ENCODE measurements at regions not wholly inside any gene's neighbourhood (a gene's known extent, or its start where the extent isn't known, plus 50 kb on each side); places are given as distances from the start of the nearest gene placed in this dataset.

DNA sequence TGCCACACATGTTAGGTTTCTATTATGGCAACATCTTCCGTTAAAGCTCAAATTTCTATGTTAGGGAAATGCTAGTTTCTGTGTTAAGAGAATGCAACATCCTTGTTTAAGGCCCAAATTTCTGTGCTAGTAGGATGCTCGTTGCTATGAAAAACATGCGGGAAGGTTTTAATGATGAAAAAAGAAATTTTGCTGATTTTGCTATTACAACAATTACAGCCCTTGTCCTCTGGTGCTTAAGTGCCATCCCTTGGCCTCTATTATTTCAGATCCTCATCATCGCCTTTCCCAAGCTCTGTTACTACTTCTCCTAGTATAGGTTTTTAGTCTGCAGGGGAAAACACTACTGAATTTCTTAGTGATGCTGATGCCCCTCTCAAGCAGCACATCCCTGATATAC lies 412.6 kb upstream of the NDST3 start:
- no peak for DNase-seq
- no peaks in the 10 kb centered on the region for H3K36me3 ChIP-seq
- no peaks in the 10 kb centered on the region for H3K27me3 ChIP-seq
- no peak overlapping the region for H3K4me3 ChIP-seq
- H3K4me1 ChIP-seq = no peaks in the 10 kb centered on the region
- intact Hi-C loops (cut with DNase I; ENCODE audit: low total_unique reads) = no loop called here
- peaks cover 0 to 5% of the 10 kb centered on the region in 2 donors for H3K9me3 ChIP-seq
- TF ChIP-seq, protein P1, sequence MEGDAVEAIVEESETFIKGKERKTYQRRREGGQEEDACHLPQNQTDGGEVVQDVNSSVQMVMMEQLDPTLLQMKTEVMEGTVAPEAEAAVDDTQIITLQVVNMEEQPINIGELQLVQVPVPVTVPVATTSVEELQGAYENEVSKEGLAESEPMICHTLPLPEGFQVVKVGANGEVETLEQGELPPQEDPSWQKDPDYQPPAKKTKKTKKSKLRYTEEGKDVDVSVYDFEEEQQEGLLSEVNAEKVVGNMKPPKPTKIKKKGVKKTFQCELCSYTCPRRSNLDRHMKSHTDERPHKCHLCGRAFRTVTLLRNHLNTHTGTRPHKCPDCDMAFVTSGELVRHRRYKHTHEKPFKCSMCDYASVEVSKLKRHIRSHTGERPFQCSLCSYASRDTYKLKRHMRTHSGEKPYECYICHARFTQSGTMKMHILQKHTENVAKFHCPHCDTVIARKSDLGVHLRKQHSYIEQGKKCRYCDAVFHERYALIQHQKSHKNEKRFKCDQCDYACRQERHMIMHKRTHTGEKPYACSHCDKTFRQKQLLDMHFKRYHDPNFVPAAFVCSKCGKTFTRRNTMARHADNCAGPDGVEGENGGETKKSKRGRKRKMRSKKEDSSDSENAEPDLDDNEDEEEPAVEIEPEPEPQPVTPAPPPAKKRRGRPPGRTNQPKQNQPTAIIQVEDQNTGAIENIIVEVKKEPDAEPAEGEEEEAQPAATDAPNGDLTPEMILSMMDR (IDR thresholded peaks at IDR 0.05) = no peak
- no peak for TF ChIP-seq POLR2A (IDR thresholded peaks at IDR 0.05)
- no peak overlapping the region for H3K27ac ChIP-seq

DNA sequence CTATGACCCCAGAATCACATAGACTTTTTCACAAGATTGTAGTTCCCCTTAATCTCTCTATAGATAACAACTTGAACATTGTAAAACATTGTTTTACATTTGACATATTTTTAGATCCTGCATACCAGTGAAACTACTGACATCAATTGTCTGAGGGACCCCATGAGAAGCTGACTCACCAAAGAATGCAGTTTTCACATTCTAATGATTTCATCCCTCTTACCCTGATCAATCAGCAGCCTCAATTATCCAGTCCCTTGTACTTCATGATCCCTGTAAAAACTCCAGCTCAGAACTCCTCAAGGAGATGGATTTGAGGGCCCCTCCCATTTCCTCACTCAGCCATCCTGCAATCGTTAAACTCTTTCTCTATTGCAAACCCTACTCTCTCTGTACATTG lies 411.0 kb upstream of the NDST3 start:
- intact Hi-C loops (cut with DNase I; ENCODE audit: low total_unique reads) = no loop called here
- DNase-seq = no peak
- no peaks in the 10 kb centered on the region for H3K9me3 ChIP-seq
- TF ChIP-seq, protein P1 (IDR thresholded peaks at IDR 0.05) = no peak
- no peak for TF ChIP-seq POLR2A (IDR thresholded peaks at IDR 0.05)
- H3K27ac ChIP-seq = no peak overlapping the region
- H3K27me3 ChIP-seq = no peaks in the 10 kb centered on the region
- no peaks in the 10 kb centered on the region for H3K36me3 ChIP-seq
- H3K4me3 ChIP-seq = no peak overlapping the region
- H3K4me1 ChIP-seq = no peaks in the 10 kb centered on the region

DNA sequence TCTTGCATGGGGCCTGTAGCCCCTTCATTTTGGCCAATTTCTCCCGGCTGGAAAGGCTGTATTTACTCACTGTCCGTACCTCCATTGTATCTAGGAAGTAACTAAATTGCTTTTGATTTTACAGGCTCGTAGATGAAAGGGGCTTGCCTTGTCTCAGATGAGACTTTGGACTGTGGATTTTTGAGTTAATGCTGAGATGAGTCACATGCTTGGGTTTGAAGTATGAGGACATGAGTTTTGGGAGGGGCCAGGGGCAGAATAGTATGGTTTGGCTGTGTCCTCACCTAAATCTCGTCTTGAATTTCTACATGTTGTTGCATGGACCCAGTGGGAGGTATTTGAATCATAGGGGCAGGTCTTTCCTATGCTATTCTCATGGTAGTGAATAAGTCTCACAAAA lies 407.6 kb upstream of the NDST3 start:
- no peak for TF ChIP-seq POLR2A (IDR thresholded peaks at IDR 0.05)
- TF ChIP-seq, protein P1 (IDR thresholded peaks at IDR 0.05) = no peak
- H3K36me3 ChIP-seq = no peaks in the 10 kb centered on the region
- H3K9me3 ChIP-seq = no peaks in the 10 kb centered on the region
- H3K27ac ChIP-seq = no peak overlapping the region
- no peak overlapping the region for H3K4me3 ChIP-seq
- H3K4me1 ChIP-seq = no peaks in the 10 kb centered on the region
- H3K27me3 ChIP-seq = no peaks in the 10 kb centered on the region
- intact Hi-C loops (cut with DNase I; ENCODE audit: low total_unique reads) = no loop called here
- no peak for DNase-seq

DNA sequence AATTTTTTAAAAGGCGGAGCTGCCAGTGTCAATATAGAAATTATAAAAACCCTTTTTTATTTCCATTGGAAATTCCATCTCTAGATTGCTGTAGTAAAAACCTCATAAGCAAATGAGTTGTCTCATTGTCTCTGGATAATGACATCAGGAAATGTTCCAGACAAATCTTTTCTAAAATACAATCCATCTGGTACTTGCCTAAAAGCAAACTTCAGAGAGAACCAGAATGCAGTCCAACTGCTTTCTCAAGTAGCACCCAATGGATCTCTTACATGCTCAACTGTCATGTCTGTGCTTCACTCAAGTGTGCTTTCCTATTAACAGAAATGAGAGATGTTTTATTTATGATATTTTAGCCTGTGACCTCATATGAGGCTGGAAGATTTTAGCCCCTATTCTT lies 399.6 kb upstream of the NDST3 start:
- H3K9me3 ChIP-seq = no peaks in the 10 kb centered on the region
- H3K4me3 ChIP-seq = no peak overlapping the region
- H3K36me3 ChIP-seq = no peaks in the 10 kb centered on the region
- H3K27ac ChIP-seq = no peak overlapping the region
- no peak for DNase-seq
- no peaks in the 10 kb centered on the region for H3K27me3 ChIP-seq
- H3K4me1 ChIP-seq = no peaks in the 10 kb centered on the region
- intact Hi-C loops (cut with DNase I; ENCODE audit: low total_unique reads) = no loop called here
- TF ChIP-seq, protein P1 (IDR thresholded peaks at IDR 0.05) = no peak
- no peak for TF ChIP-seq POLR2A (IDR thresholded peaks at IDR 0.05)

GRCh38 chr4:117637347-117637746 lies 396.9 kb upstream of the NDST3 start:
- intact Hi-C loops (cut with DNase I; ENCODE audit: low total_unique reads) = no loop called here
- no peak for TF ChIP-seq POLR2A (IDR thresholded peaks at IDR 0.05)
- TF ChIP-seq, protein P1 (IDR thresholded peaks at IDR 0.05) = no peak
- no peak overlapping the region for H3K4me3 ChIP-seq

More at GRCh38 chr4:117637347-117637746, 396.9 kb upstream of the NDST3 start:
- no peaks in the 10 kb centered on the region for H3K27me3 ChIP-seq
- H3K4me1 ChIP-seq = no peaks in the 10 kb centered on the region
- no peak overlapping the region for H3K27ac ChIP-seq
- no peaks in the 10 kb centered on the region for H3K9me3 ChIP-seq
- DNase-seq = no peak
- no peaks in the 10 kb centered on the region for H3K36me3 ChIP-seq
